ENCODE measurements at regions not wholly inside any gene's neighbourhood (a gene's known extent, or its start where the extent isn't known, plus 50 kb on each side); places are given as distances from the start of the nearest gene placed in this dataset.

DNA sequence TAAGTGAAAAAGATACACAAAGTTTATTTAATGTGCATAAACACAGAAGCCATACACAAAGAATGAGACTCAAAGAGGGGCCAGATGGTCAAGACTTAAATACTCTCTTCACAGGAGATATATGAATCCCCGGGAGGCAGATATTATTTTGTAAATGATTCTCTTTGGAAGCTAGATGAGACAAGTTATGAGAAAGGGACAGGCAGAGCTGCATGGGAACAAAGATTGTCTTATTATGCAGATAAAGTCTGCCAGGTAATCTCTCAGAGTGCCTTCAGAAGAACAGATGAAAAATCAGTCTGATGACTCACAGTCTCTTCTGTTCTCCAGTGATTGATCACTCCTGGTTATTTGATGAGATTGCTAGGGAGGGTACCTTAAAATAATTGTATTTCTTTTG, 89.0 kb downstream of the NAF1 start:
- ChIA-PET CTCF (no interaction called here), POLR2A (ENCODE audit: low non-redundant PET) (no interaction called here)
- TF ChIP-seq, protein P1, sequence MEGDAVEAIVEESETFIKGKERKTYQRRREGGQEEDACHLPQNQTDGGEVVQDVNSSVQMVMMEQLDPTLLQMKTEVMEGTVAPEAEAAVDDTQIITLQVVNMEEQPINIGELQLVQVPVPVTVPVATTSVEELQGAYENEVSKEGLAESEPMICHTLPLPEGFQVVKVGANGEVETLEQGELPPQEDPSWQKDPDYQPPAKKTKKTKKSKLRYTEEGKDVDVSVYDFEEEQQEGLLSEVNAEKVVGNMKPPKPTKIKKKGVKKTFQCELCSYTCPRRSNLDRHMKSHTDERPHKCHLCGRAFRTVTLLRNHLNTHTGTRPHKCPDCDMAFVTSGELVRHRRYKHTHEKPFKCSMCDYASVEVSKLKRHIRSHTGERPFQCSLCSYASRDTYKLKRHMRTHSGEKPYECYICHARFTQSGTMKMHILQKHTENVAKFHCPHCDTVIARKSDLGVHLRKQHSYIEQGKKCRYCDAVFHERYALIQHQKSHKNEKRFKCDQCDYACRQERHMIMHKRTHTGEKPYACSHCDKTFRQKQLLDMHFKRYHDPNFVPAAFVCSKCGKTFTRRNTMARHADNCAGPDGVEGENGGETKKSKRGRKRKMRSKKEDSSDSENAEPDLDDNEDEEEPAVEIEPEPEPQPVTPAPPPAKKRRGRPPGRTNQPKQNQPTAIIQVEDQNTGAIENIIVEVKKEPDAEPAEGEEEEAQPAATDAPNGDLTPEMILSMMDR (conservative IDR thresholded peaks at IDR 0.05; ENCODE audit: low read depth) = no peak
- no peak overlapping the region for H3K27ac ChIP-seq
- no peak for DNase-seq (ENCODE audit: low spot score)

DNA sequence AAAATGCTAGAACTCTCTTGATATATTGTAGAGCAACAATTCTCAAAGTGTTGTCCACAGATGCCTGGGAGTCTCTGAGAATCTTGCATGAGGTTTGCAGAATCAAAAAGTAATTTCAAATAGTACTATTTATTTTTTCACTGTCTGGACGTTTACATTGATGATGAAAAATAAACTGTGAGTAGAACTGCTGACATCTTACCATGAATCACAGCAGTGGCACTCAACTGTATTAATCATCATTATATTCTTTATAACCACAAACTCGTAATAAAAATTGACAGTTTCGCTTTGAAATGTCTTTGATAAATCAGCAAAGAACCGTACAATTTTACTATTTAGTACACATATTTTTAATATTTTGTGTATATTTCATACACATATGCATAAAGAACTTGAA, 94.5 kb downstream of the NAF1 start:
- CTCF ChIA-PET = no interaction called here
- peak; percentile 44 for DNase-seq (ENCODE audit: low spot score)
- TF ChIP-seq, protein P1 (conservative IDR thresholded peaks at IDR 0.05; ENCODE audit: low read depth) = no peak
- H3K27ac ChIP-seq = no peak overlapping the region
- POLR2A ChIA-PET (ENCODE audit: low non-redundant PET) = no interaction called here

DNA sequence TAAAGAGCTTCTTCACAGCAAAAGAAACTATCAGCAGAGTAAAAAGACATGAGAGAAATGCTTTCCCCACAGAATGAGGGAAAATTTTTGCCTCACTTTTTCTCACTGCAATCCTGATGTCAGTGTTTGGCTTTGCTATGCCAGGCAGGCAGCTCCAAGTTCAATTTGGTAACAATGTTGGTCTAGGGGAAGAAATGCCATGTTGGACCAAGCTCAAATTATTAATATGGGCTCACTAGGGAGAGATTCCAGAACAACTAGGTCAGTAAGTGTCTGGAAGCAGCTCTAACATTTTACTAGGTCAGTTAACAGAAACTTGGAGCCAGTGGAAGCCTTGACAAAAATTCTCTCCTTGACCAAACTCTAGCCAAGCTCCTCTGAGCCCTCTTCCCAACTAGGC, 95.4 kb downstream of the NAF1 start:
- no peak for DNase-seq (ENCODE audit: low spot score)
- ChIA-PET POLR2A (ENCODE audit: low non-redundant PET) (no interaction called here), CTCF (interaction anchor here (0.7 kb wide), 1 partner anchor 86 kb away, joined by 3 read pairs; no protein-coding TSS in a partner anchor)
- TF ChIP-seq, protein P1 (conservative IDR thresholded peaks at IDR 0.05; ENCODE audit: low read depth) = no peak
- no peak overlapping the region for H3K27ac ChIP-seq

DNA sequence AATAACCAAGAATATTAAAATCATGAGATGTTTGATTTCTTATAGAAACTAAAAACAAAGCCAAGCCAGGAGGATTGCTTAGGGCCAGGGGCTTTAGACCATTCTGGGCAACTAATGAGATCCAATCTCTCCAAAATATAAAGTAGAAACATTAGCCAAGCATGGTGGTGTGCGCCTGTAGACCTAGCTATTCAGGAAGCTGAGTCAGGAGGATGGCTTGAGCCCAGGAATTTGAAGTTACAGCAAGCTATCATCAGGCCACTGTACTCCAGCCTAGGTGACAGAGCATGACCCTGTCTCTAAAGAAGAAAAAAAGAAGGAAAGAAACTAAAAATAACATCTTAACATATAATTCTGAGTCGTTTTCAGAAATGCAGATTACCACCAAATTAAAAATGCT, 96.7 kb downstream of the NAF1 start:
- TF ChIP-seq, protein P1 (conservative IDR thresholded peaks at IDR 0.05; ENCODE audit: low read depth) = no peak
- ChIA-PET CTCF (interaction anchor here (0.6 kb wide), 1 partner anchor 1698 kb away, joined by 5 read pairs; no protein-coding TSS in a partner anchor), POLR2A (ENCODE audit: low non-redundant PET) (no interaction called here)
- no peak for DNase-seq (ENCODE audit: low spot score)
- H3K27ac ChIP-seq = no peak overlapping the region

DNA sequence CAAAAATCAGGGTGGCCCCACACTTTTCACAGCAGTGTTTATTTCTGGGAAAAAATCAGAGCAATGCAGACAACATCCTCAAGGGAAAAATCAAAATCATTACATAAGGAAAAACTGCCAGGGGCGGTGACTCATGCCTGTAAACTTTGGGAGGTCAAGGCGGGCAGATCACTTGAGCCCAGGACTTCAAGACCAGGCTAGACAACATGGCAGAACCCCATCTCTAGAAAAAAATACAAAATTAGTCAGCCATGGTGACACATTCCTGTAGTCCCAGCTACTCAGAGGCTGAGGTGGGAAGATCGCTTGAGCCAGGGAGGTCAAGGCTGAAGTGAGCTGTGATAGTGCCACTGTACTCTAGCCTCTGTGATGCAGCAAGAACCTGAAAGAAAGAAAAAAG, 102.8 kb downstream of the NAF1 start:
- CTCF ChIA-PET = no interaction called here
- DNase-seq (ENCODE audit: low spot score) = no peak

DNA sequence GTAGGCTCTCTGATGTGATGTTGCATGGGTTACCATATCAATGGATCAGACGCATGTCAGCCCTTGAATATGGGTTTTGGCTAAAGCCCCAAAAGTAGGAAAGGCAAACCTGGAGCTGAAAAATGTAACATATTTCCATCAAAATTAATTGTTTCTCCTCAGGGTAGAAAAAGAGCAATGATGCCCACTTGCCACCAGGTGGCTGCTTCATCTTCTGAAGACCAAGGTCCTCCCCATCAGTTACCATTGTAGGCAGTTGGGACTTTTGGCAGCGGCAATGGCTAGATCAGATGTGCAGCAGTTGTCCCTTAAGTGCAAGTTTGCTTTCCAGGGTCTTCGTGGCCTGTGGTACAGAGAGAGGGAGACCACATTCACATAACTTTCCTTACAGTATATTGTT, 118.2 kb downstream of the NAF1 start:
- ChIA-PET CTCF (interaction anchor here (0.7 to 1.2 kb wide), 2 partner anchors 9 to 284 kb away, joined by 3 to 5 read pairs; partner anchors contain the start of gene NPY1R), POLR2A (ENCODE audit: low non-redundant PET) (no interaction called here)
- H3K27ac ChIP-seq = no peak overlapping the region
- peak; percentile 19 for DNase-seq (ENCODE audit: low spot score)
- TF ChIP-seq, protein P1 (conservative IDR thresholded peaks at IDR 0.05; ENCODE audit: low read depth) = no peak; the same call in 1 of the 2 replicates

More for the DNA sequence above, 102.8 kb downstream of the NAF1 start:
- H3K27ac ChIP-seq = no peak overlapping the region
- TF ChIP-seq, protein P1 (conservative IDR thresholded peaks at IDR 0.05; ENCODE audit: low read depth) = no peak
- POLR2A ChIA-PET (ENCODE audit: low non-redundant PET) = no interaction called here

DNA sequence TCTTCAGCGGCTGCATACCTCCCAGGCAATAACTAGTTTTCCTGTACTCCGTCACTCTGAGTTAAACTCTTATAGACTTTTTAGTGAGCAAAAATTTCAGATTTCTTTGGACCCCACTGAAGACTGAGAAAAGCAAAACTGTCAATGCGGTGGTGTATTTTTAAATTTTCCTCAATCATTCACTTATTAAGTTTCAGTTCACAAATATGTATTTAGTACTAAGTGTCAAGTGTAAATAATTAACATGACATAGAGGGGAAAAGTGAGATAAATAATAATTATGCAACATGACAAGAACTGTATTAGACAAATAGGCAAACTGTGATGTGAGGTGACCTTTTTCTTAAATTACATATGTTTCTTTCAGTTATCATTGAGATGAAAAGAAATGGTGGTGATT, 124.4 kb downstream of the NAF1 start:
- CTCF ChIA-PET = no interaction called here

More for the DNA sequence above, 124.4 kb downstream of the NAF1 start:
- DNase-seq (ENCODE audit: low spot score) = no peak
- POLR2A ChIA-PET (ENCODE audit: low non-redundant PET) = no interaction called here
- TF ChIP-seq, protein P1 (conservative IDR thresholded peaks at IDR 0.05; ENCODE audit: low read depth) = no peak
- H3K27ac ChIP-seq = no peak overlapping the region

Data from RWPE1 (cell line).